22Rv1 (cell line): ENCODE measurements at regions not wholly inside any gene's neighbourhood (a gene's known extent, or its start where the extent isn't known, plus 50 kb on each side); places are given as distances from the start of the nearest gene placed in this dataset.

Source experiments
- ZFX ChIP-seq: fragments of 450-650 bp; IDR thresholded peaks from 2 replicates; pipeline ENCODE4 v1.6.1; 2017; ENCODE audit warnings: antibody characterized with exemption, borderline replicate concordance
- TF ChIP-seq, protein P1 (sequence below): fragments of 450-650 bp; IDR thresholded peaks from 2 replicates; pipeline ENCODE4 v1.5.1; 2017; ENCODE audit warnings: mild to moderate bottlenecking

GRCh38 chr6:43936476-43936875 lies 166.5 kb downstream of the VEGFA start:
- TF ChIP-seq, protein P1, sequence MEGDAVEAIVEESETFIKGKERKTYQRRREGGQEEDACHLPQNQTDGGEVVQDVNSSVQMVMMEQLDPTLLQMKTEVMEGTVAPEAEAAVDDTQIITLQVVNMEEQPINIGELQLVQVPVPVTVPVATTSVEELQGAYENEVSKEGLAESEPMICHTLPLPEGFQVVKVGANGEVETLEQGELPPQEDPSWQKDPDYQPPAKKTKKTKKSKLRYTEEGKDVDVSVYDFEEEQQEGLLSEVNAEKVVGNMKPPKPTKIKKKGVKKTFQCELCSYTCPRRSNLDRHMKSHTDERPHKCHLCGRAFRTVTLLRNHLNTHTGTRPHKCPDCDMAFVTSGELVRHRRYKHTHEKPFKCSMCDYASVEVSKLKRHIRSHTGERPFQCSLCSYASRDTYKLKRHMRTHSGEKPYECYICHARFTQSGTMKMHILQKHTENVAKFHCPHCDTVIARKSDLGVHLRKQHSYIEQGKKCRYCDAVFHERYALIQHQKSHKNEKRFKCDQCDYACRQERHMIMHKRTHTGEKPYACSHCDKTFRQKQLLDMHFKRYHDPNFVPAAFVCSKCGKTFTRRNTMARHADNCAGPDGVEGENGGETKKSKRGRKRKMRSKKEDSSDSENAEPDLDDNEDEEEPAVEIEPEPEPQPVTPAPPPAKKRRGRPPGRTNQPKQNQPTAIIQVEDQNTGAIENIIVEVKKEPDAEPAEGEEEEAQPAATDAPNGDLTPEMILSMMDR, result no peak
- no peak for TF ChIP-seq ZFX
